ENCODE measurements at regions not wholly inside any gene's neighbourhood (a gene's known extent, or its start where the extent isn't known, plus 50 kb on each side); places are given as distances from the start of the nearest gene placed in this dataset.

- TF ChIP-seq CTCF (IDR thresholded peaks at IDR 0.05) = no peak
- TF ChIP-seq CREB1 (CRISPR knock-in tag; IDR thresholded peaks at IDR 0.05) = no peak
- TF ChIP-seq ZNF232 (CRISPR knock-in tag; IDR thresholded peaks at IDR 0.05) = no peak
- TF ChIP-seq ELF4 (CRISPR knock-in tag; IDR thresholded peaks at IDR 0.05; ENCODE audit: low read depth) = no peak
- TF ChIP-seq ZNF263 (CRISPR knock-in tag; IDR thresholded peaks at IDR 0.05; ENCODE audit: low read depth) = no peak
- TF ChIP-seq SP1 (CRISPR knock-in tag; conservative IDR thresholded peaks at IDR 0.05) = no peak
- TF ChIP-seq NFATC4 (CRISPR knock-in tag; IDR thresholded peaks at IDR 0.05) = no peak
- TF ChIP-seq MAX (CRISPR knock-in tag; IDR thresholded peaks at IDR 0.05) = no peak
- no peak for TF ChIP-seq AR (CRISPR knock-in tag; IDR thresholded peaks at IDR 0.05)
Observed at GRCh38 chr11:13102513-13102840, 93.4 kb downstream of the RASSF10 start.
